PC-3 (cell line): ENCODE measurements at regions not wholly inside any gene's neighbourhood (a gene's known extent, or its start where the extent isn't known, plus 50 kb on each side); places are given as distances from the start of the nearest gene placed in this dataset.
A peak's percentile ranks its signal among the peaks of the same experiment; 100 is the strongest.

Experiments used
- ATAC-seq: fragments of 200-7000 bp; cut with Tn5 transposase; 2 replicates; pipeline ENCODE4 v1.9.1; 2020; ENCODE audit warnings: mild to moderate bottlenecking, moderate library complexity
- BruUV-seq: library from RNA; stranded (reverse); fragments of 400-500 nt; replicated peaks from 2 replicates; lab custom pipeline; 2021; lab: Mats Ljungman, UMichigan
- CTCF ChIA-PET: fragments of 300-600 bp; sonication (Branson Sonifier 250); formaldehyde crosslinking; loops from one replicate; lab custom pipeline; 2022; ENCODE audit warnings: antibody characterized with exemption; lab: Charles Lee
- POLR2A ChIA-PET: fragments of 300-600 bp; sonication (Branson Sonifier 250); formaldehyde crosslinking; loops from one replicate; lab custom pipeline; 2022; ENCODE audit warnings: antibody characterized with exemption; ENCODE audit not compliant: unreplicated experiment; lab: Charles Lee
- DNase-seq: peaks from one replicate; pipeline ENCODE4 v3.0.0-alpha.2; 2015
- H2AFZ ChIP-seq: fragments of 300-600 bp; sonication (generic); 2 replicates; pipeline ENCODE4 v1.6.0; 2016; ENCODE audit warnings: antibody characterized with exemption, low read length
- H3F3A ChIP-seq: fragments of 300-600 bp; sonication (generic); one replicate; pipeline ENCODE4 v1.6.0; 2017; ENCODE audit warnings: antibody characterized with exemption, low read length, control low read depth, mild to moderate bottlenecking; ENCODE audit not compliant: unreplicated experiment
- H3K27ac ChIP-seq: fragments of 300-600 bp; sonication (generic); 2 replicates; pipeline ENCODE4 v1.5.1; 2016; ENCODE audit warnings: mild to moderate bottlenecking, low read length
- H3K27me3 ChIP-seq: fragments of 300-600 bp; sonication (generic); 2 replicates; pipeline ENCODE4 v1.6.1; 2016; ENCODE audit warnings: low read length, mixed read lengths
- H3K36me3 ChIP-seq: fragments of 300-600 bp; sonication (generic); 2 replicates; pipeline ENCODE4 v1.6.1; 2016; ENCODE audit warnings: low read depth, mixed run types, low read length, mixed read lengths
- H3K4me1 ChIP-seq: fragments of 300-600 bp; sonication (generic); 2 replicates; pipeline ENCODE4 v1.5.1; 2016; ENCODE audit warnings: low read length; ENCODE audit not compliant: insufficient read depth
- H3K4me2 ChIP-seq: fragments of 300-600 bp; sonication (generic); 2 replicates; pipeline ENCODE4 v1.6.0; 2016; ENCODE audit warnings: low read length
- H3K4me3 ChIP-seq: fragments of 300-600 bp; sonication (generic); 2 replicates; pipeline ENCODE4 v1.5.1; 2016; ENCODE audit warnings: mild to moderate bottlenecking, low read length, mixed read lengths
- H3K79me2 ChIP-seq: fragments of 300-600 bp; sonication (generic); 2 replicates; pipeline ENCODE4 v1.6.1; 2017; ENCODE audit warnings: low read length, mixed read lengths
- H3K9ac ChIP-seq: fragments of 300-600 bp; sonication (generic); 2 replicates; pipeline ENCODE4 v1.6.0; 2016; ENCODE audit warnings: mild to moderate bottlenecking, low read length
- H3K9me2 ChIP-seq: fragments of 300-600 bp; sonication (generic); replicated peaks from 2 replicates; pipeline ENCODE4 v1.6.1; 2016; ENCODE audit warnings: mixed run types, low read length, mixed read lengths
- H3K9me3 ChIP-seq: fragments of 300-600 bp; sonication (generic); 2 replicates; pipeline ENCODE4 v1.6.1; 2016; ENCODE audit warnings: low read length, mixed read lengths
- H4K20me1 ChIP-seq: fragments of 300-600 bp; sonication (generic); 2 replicates; pipeline ENCODE4 v1.6.1; 2016; ENCODE audit warnings: low read length, mixed read lengths
- EZH2 ChIP-seq: fragments of 300-600 bp; sonication (generic); IDR thresholded peaks from one replicate; pipeline ENCODE4 v1.6.1; 2017; ENCODE audit warnings: antibody characterized with exemption, mild to moderate bottlenecking, low read length; ENCODE audit not compliant: unreplicated experiment
- EZH2phosphoT487 ChIP-seq: fragments of 300-600 bp; sonication (generic); IDR thresholded peaks from 2 replicates; pipeline ENCODE4 v1.6.1; 2018; ENCODE audit warnings: mild to moderate bottlenecking, antibody characterized with exemption, low read length, borderline replicate concordance
- intact Hi-C: fragments of 100-400 bp; cut with micrococcal nuclease; formaldehyde crosslinking; loops from 2 replicates; pipeline ENCODE4 v1.9.0; 2023
- TF ChIP-seq, protein P1 (sequence below): fragments of 300-600 bp; sonication (generic); conservative IDR thresholded peaks from 2 replicates; pipeline ENCODE4 v1.5.1; 2017; ENCODE audit warnings: antibody characterized with exemption, low read depth, mild to moderate bottlenecking, low read length

DNA sequence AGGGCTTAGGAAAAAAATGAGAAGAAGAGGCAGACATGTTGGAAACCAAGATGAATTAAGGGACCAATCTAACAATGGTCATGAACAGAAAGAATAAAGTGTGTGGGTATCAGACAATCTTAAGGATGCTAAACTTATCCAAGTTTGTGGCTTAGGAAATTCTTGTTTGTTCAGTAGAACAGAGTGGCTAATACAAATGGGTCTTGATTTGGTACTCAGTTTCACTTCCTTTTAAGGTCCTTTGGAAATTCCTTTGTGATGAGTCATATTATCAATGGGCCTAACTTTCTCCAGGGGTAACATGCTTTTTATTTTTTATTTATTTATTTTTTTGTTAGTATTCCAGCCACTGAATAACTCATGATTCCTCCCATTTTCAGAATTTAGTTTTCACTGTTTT is 1154.7 kb upstream of the FLRT2 start:
- Histone ChIP-seq H2AFZ (no peak overlapping the region), H3K27me3 (no peaks in the 10 kb centered on the region), H3K4me1 (no peaks in the 10 kb centered on the region), H3F3A (no peaks in the 10 kb centered on the region), H3K9ac (no peak overlapping the region), H3K79me2 (no peaks in the 10 kb centered on the region), H3K4me3 (no peak overlapping the region), H3K9me2 (no peaks in the 10 kb centered on the region), H3K4me2 (no peak overlapping the region), H3K9me3 (0 out of 2 replicates have a peak, but pooled peaks cover 4% of the 10 kb centered on the region), H3K27ac (no peak overlapping the region), H3K36me3 (no peaks in the 10 kb centered on the region), H4K20me1 (no peaks in the 10 kb centered on the region)
- ChIA-PET CTCF (no interaction called here), POLR2A (interaction anchor here (0.8 kb wide), 1 partner anchor 253 kb away, joined by 3 read pairs; no protein-coding TSS in a partner anchor)
- DNase-seq = peak; percentile 33
- TF ChIP-seq, protein P1, sequence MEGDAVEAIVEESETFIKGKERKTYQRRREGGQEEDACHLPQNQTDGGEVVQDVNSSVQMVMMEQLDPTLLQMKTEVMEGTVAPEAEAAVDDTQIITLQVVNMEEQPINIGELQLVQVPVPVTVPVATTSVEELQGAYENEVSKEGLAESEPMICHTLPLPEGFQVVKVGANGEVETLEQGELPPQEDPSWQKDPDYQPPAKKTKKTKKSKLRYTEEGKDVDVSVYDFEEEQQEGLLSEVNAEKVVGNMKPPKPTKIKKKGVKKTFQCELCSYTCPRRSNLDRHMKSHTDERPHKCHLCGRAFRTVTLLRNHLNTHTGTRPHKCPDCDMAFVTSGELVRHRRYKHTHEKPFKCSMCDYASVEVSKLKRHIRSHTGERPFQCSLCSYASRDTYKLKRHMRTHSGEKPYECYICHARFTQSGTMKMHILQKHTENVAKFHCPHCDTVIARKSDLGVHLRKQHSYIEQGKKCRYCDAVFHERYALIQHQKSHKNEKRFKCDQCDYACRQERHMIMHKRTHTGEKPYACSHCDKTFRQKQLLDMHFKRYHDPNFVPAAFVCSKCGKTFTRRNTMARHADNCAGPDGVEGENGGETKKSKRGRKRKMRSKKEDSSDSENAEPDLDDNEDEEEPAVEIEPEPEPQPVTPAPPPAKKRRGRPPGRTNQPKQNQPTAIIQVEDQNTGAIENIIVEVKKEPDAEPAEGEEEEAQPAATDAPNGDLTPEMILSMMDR = no peak
- TF ChIP-seq EZH2 (no peak), EZH2phosphoT487 (no peak)
- ATAC-seq = no peak
- BruUV-seq = no TSS peak
- intact Hi-C loops = no loop called here

DNA sequence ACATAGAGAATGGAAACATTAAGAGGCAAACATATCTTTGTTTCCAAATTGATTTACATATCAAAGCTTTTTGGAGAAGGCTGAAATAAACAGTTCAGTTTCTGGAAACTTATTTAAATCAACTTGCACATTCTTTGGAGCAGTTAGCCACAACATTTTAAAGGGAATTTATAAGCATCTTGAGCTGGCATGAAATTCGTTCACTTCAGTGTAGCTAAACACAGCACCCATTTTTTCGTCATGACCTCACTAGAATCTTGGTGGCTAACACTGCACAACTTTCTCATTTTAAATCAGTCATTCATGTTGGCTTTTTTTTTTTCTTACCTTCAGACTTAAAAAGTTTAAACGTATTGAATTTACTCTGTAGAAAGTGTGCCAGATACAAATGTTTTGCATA is 1139.9 kb upstream of the FLRT2 start:
- no peak overlapping the region for H3K9ac ChIP-seq
- H4K20me1 ChIP-seq = no peaks in the 10 kb centered on the region
- peaks cover 8% of the 10 kb centered on the region; the same call in 1 of the 2 replicates for H3K9me3 ChIP-seq
- POLR2A ChIA-PET = no interaction called here
- H3K9me2 ChIP-seq = no peaks in the 10 kb centered on the region
- no peaks in the 10 kb centered on the region for H3K27me3 ChIP-seq
- no peak for DNase-seq
- CTCF ChIA-PET = no interaction called here
- no peak for ATAC-seq
- no TSS peak for BruUV-seq
- no peaks in the 10 kb centered on the region for H3K36me3 ChIP-seq
- H3K4me1 ChIP-seq = no peaks in the 10 kb centered on the region
- intact Hi-C loops = no loop called here
- H3K4me3 ChIP-seq = no peak overlapping the region
- no peaks in the 10 kb centered on the region for H3K79me2 ChIP-seq
- no peak overlapping the region for H3K4me2 ChIP-seq
- no peak overlapping the region for H3K27ac ChIP-seq
- no peaks in the 10 kb centered on the region for H3F3A ChIP-seq
- no peak overlapping the region for H2AFZ ChIP-seq
- TF ChIP-seq EZH2phosphoT487 (no peak), EZH2 (no peak)
- TF ChIP-seq, protein P1 = no peak

DNA sequence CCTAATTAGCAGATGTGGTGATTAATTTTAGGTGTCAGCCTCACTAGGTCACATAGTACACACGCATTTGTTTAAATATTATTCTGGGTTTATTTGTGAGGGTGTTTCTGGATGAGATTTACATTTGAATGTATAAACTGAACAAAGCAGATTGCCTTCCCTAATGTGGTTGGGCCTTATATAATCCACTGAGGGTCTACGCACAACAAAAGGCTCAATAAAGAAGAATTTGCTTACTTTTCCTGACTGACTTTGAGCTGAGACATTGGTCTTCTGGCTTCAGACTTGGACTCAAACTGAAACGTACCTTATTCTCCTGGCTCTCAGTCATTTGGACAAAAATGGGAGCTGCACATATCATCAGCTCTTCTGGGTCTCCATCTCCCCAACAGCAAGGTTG is 1132.3 kb upstream of the FLRT2 start:
- no peaks in the 10 kb centered on the region for H3K9me3 ChIP-seq
- H2AFZ ChIP-seq = no peak overlapping the region
- no peaks in the 10 kb centered on the region for H4K20me1 ChIP-seq
- H3K9me2 ChIP-seq = no peaks in the 10 kb centered on the region
- H3K79me2 ChIP-seq = no peaks in the 10 kb centered on the region
- no TSS peak for BruUV-seq
- ATAC-seq = no peak
- CTCF ChIA-PET = no interaction called here
- no peak overlapping the region for H3K4me2 ChIP-seq
- POLR2A ChIA-PET = no interaction called here
- TF ChIP-seq EZH2 (no peak), EZH2phosphoT487 (no peak)
- TF ChIP-seq, protein P1 = no peak
- DNase-seq = no peak
- H3K4me3 ChIP-seq = no peak overlapping the region
- H3K27me3 ChIP-seq = no peaks in the 10 kb centered on the region
- no peak overlapping the region for H3K27ac ChIP-seq
- H3K4me1 ChIP-seq = no peaks in the 10 kb centered on the region
- no peaks in the 10 kb centered on the region for H3F3A ChIP-seq
- H3K9ac ChIP-seq = no peak overlapping the region
- intact Hi-C loops = no loop called here
- no peaks in the 10 kb centered on the region for H3K36me3 ChIP-seq
